Chondrocyte (in vitro differentiated cells): ENCODE measurements at regions not wholly inside any gene's neighbourhood (a gene's known extent, or its start where the extent isn't known, plus 50 kb on each side); places are given as distances from the start of the nearest gene placed in this dataset.

Experiments used
- DNase-seq: peaks from one replicate; pipeline ENCODE4 v3.0.0; 2021; ENCODE audit warnings: mixed read lengths, low spot score
- H3K27ac Mint-ChIP-seq: one replicate; pipeline ENCODE4 v1.8.0; 2021; ENCODE audit warnings: mild to moderate bottlenecking, moderate library complexity, mixed read lengths; ENCODE audit not compliant: unreplicated experiment
- H3K27me3 Mint-ChIP-seq: 2 replicates; pipeline ENCODE4 v1.8.0; 2021; ENCODE audit warnings: low read depth, mixed read lengths
- H3K36me3 Mint-ChIP-seq: 2 replicates; pipeline ENCODE4 v1.8.0; 2021; ENCODE audit warnings: low read depth, mixed read lengths
- H3K4me1 Mint-ChIP-seq: 2 replicates; pipeline ENCODE4 v1.8.0; 2021; ENCODE audit warnings: low read depth, mild to moderate bottlenecking, mixed read lengths
- H3K4me3 Mint-ChIP-seq: one replicate; pipeline ENCODE4 v1.8.0; 2021; ENCODE audit warnings: mild to moderate bottlenecking, moderate library complexity, mixed read lengths; ENCODE audit not compliant: unreplicated experiment
- H3K9me3 Mint-ChIP-seq: 2 replicates; pipeline ENCODE4 v1.8.0; 2021; ENCODE audit warnings: low read depth, mixed read lengths
- TF ChIP-seq, protein P1 (sequence below): fragments of 200-600 bp; sonication (generic); IDR thresholded peaks from 2 replicates; pipeline ENCODE4 v1.5.0; 2021; ENCODE audit warnings: antibody characterized with exemption, mild to moderate bottlenecking, moderate library complexity

DNA sequence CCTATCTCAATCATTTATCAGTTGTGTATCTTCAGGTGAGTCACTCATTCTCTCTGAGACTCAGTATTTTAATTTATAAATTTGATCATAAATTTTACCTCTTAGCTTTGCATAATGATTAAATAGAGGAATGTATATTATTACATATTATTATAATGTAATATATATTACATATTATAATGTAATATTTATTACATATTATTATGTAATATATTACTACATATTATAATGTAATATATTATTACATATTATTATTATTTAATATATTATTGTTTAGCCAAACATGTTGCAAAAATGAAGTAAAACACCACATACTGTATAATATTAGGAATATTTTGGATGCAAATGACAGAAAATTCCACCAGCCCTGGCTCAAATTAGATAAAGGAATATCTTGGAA lies 104.7 kb upstream of the NFIA start:
- no peak for DNase-seq
- Mint-ChIP-seq H3K4me3 (no peak overlapping the region), H3K27me3 (no peaks in the 10 kb centered on the region), H3K27ac (no peak overlapping the region), H3K9me3 (no peaks in the 10 kb centered on the region), H3K4me1 (peaks cover 36% of the 10 kb centered on the region), H3K36me3 (no peaks in the 10 kb centered on the region)
- TF ChIP-seq, protein P1, sequence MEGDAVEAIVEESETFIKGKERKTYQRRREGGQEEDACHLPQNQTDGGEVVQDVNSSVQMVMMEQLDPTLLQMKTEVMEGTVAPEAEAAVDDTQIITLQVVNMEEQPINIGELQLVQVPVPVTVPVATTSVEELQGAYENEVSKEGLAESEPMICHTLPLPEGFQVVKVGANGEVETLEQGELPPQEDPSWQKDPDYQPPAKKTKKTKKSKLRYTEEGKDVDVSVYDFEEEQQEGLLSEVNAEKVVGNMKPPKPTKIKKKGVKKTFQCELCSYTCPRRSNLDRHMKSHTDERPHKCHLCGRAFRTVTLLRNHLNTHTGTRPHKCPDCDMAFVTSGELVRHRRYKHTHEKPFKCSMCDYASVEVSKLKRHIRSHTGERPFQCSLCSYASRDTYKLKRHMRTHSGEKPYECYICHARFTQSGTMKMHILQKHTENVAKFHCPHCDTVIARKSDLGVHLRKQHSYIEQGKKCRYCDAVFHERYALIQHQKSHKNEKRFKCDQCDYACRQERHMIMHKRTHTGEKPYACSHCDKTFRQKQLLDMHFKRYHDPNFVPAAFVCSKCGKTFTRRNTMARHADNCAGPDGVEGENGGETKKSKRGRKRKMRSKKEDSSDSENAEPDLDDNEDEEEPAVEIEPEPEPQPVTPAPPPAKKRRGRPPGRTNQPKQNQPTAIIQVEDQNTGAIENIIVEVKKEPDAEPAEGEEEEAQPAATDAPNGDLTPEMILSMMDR = no peak

DNA sequence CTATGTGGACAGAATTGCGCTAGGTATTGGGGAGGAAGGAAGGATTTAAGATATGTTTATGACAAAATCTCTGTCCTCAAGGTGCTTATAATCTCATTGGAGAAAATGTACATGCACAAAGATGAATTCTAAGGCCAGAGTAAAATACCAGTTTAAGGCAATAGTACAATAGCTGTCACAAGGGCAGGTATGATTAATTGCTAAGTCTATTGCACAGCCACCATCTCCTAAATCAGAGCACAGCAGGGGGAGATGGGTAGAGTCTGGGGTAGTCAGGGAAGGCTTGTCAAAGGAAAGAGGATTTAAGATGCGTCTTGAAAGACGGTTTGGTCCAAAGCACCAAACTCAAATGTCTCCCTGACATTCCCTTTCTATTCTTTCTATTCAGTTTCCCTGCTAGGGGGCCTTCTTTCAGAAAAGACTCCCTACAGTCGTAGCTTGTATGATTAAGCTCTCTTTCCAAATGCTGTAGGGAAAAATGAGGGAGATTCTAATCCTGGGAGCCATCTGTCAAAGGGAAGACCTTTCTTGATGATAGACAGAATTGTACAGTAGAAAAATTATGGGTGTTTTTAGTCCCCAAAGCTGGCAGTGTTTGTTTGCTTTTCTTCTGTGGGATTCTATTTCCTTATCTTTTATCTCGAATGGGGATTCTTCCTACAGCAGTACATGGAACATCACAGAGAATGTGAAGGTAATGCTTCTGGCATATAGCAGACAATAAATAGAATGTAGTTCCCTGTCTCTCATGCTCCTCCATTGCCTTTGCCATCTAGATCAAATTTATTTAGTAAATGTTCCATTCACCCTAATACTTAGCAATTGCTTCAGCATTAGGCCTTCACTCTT lies 107.6 kb upstream of the NFIA start:
- Mint-ChIP-seq H3K4me1 (peaks cover 59% of the 10 kb centered on the region), H3K27ac (no peak overlapping the region), H3K27me3 (no peaks in the 10 kb centered on the region), H3K36me3 (no peaks in the 10 kb centered on the region), H3K9me3 (no peaks in the 10 kb centered on the region), H3K4me3 (no peak overlapping the region)
- TF ChIP-seq, protein P1 = no peak
- no peak for DNase-seq

DNA sequence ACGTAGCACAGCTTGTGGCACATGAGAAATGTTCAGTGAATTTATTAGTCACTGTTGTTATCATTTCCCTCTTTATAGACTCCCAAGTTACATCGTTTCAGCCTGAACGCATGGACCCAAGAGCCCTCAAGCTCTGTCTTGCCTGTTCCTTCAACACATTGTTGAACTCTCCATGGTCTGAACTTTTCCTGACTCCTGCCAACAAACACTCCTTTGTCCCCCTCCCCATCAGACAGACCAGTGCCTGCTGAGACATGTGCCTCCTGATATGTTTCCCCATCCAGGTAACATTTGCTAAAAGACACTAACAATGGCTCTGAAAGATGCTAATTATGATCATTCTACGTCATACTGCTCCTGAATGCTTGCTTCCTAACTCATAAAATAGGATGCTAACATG lies 108.7 kb upstream of the NFIA start:
- no peak for DNase-seq
- Mint-ChIP-seq H3K27me3 (no peaks in the 10 kb centered on the region), H3K4me3 (no peak overlapping the region), H3K27ac (no peak overlapping the region), H3K9me3 (no peaks in the 10 kb centered on the region), H3K36me3 (no peaks in the 10 kb centered on the region), H3K4me1 (peaks cover 69% of the 10 kb centered on the region)
- TF ChIP-seq, protein P1 = no peak

DNA sequence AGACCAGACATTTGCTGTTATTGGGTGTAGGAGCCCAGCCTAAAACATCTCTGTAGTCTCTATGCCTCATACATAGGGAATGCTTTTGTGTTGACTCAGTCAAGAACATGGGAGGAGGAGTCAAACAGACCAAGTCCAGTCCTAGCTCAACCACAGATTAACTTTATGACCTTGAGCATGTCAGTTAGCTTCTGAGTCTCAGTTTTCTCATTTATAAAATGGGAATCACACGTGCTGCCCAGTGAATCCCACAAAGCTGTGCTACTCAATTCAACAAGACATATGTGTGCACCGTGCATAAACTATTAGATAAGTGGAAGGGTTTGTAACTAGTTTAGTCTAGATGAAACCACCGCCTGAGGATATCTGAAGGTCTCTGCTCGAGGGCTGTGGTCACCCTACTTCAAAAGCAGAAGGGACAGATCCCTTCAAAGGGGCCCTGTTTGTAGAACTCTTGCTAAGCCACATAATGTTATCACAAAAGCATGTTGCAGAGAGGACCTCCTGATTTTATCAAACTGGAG lies 109.5 kb upstream of the NFIA start:
- Mint-ChIP-seq H3K4me3 (no peak overlapping the region), H3K27ac (no peak overlapping the region), H3K27me3 (no peaks in the 10 kb centered on the region), H3K36me3 (no peaks in the 10 kb centered on the region), H3K4me1 (peaks cover 77% of the 10 kb centered on the region), H3K9me3 (no peaks in the 10 kb centered on the region)
- DNase-seq = no peak
- TF ChIP-seq, protein P1 = no peak

DNA sequence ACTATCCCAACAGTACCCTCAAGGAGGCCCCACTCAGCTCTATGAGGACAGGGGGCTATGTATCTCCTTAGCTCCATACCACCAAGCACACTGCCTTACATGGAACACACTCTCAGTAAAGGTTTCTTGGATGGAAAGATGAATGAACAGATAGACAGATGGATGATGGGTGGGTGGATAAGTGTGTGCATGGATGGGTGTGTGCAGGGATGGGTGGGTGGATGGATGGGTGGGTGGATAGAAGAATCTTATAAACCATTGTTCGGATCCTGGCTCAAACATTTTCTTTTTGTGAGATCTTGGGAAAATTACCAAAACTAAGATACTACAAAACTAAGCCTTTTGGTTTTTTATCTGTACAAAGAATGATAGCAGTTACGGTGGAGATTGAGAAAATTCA lies 111.0 kb upstream of the NFIA start:
- H3K4me1 Mint-ChIP-seq = peaks cover 89% of the 10 kb centered on the region
- no peaks in the 10 kb centered on the region for H3K27me3 Mint-ChIP-seq
- TF ChIP-seq, protein P1 = no peak
- DNase-seq = no peak
- no peak overlapping the region for H3K27ac Mint-ChIP-seq
- peaks cover 7% of the 10 kb centered on the region for H3K9me3 Mint-ChIP-seq
- peaks cover 6% of the 10 kb centered on the region for H3K36me3 Mint-ChIP-seq
- H3K4me3 Mint-ChIP-seq = no peak overlapping the region
